Ishikawa (cell line): ENCODE measurements at regions not wholly inside any gene's neighbourhood (a gene's known extent, or its start where the extent isn't known, plus 50 kb on each side); places are given as distances from the start of the nearest gene placed in this dataset.

Source experiments
- CEBPB ChIP-seq: IDR thresholded peaks from 2 replicates; pipeline ENCODE4 v1.6.1; 2012
- CREB1 ChIP-seq: IDR thresholded peaks from 2 replicates; pipeline ENCODE4 v1.6.1; 2012; ENCODE audit warnings: low read depth
- EP300 ChIP-seq: IDR thresholded peaks from 2 replicates; pipeline ENCODE4 v1.6.1; 2012; ENCODE audit warnings: borderline replicate concordance
- FOXM1 ChIP-seq: IDR thresholded peaks from 2 replicates; pipeline ENCODE4 v1.6.1; 2012; ENCODE audit warnings: low read depth, borderline replicate concordance
- RAD21 ChIP-seq: IDR thresholded peaks from 2 replicates; pipeline ENCODE4 v1.6.1; 2012; ENCODE audit warnings: low read depth
- REST ChIP-seq: IDR thresholded peaks from 2 replicates; pipeline ENCODE4 v1.6.1; 2012; ENCODE audit warnings: low read depth, mild to moderate bottlenecking
- TAF1 ChIP-seq: IDR thresholded peaks from 2 replicates; pipeline ENCODE4 v1.6.1; 2012; ENCODE audit warnings: low read depth, mild to moderate bottlenecking
- TCF12 ChIP-seq: IDR thresholded peaks from 2 replicates; pipeline ENCODE4 v1.6.1; 2012; ENCODE audit warnings: low read depth
- TEAD4 ChIP-seq: IDR thresholded peaks from 2 replicates; pipeline ENCODE4 v1.6.1; 2012
- YY1 ChIP-seq: IDR thresholded peaks from 2 replicates; pipeline ENCODE4 v1.6.1; 2012; ENCODE audit warnings: low read depth
- TF ChIP-seq, protein P1 (sequence below): IDR thresholded peaks from 2 replicates; pipeline ENCODE4 v1.6.1; 2012

- no peak for TF ChIP-seq TAF1
- no peak for TF ChIP-seq FOXM1
- no peak for TF ChIP-seq TCF12
- no peak for TF ChIP-seq CREB1
- TF ChIP-seq EP300: no peak
- TF ChIP-seq TEAD4: no peak
- TF ChIP-seq REST: no peak
- TF ChIP-seq YY1: no peak
- TF ChIP-seq, protein P1, sequence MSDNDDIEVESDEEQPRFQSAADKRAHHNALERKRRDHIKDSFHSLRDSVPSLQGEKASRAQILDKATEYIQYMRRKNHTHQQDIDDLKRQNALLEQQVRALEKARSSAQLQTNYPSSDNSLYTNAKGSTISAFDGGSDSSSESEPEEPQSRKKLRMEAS: no peak
- TF ChIP-seq RAD21: no peak
- TF ChIP-seq CEBPB: 0 out of 2 replicates have a peak, but pooled peaks have one; percentile 23
These were observed 264.7 kb upstream of the CCDC179 start for GRCh38 chr11:23124996-23125395.
